Neural cell (in vitro differentiated cells): ENCODE measurements at regions not wholly inside any gene's neighbourhood (a gene's known extent, or its start where the extent isn't known, plus 50 kb on each side); places are given as distances from the start of the nearest gene placed in this dataset.

Experiments used
- H2AFZ ChIP-seq: fragments of 200-600, 300-800 bp; sonication (generic), shearing (Covaris generic); 2 replicates; pipeline ENCODE4 v1.6.0; 2014; ENCODE audit warnings: low read depth, mild to moderate bottlenecking, antibody characterized with exemption, low read length, moderate library complexity
- H3F3A ChIP-seq: fragments of 200-600 bp; shearing (Covaris generic); 2 replicates; pipeline ENCODE4 v1.6.1; 2016; ENCODE audit warnings: mild to moderate bottlenecking, moderate library complexity, mixed read lengths, antibody characterized with exemption, low read length; ENCODE audit not compliant: insufficient read depth, poor library complexity, severe bottlenecking
- H3K27ac ChIP-seq: fragments of 200-600, 300-800 bp; sonication (generic), shearing (Covaris generic); 2 replicates; pipeline ENCODE4 v1.5.1; 2014; ENCODE audit warnings: mild to moderate bottlenecking, low read length, moderate library complexity
- H3K27me3 ChIP-seq: fragments of 300-800, 200-600 bp; sonication (generic), shearing (Covaris generic); 2 replicates; pipeline ENCODE4 v1.6.0; 2014; ENCODE audit warnings: mild to moderate bottlenecking, low read depth, low read length, moderate library complexity; ENCODE audit not compliant: insufficient read depth
- H3K36me3 ChIP-seq: fragments of 300-800, 200-600 bp; sonication (generic), shearing (Covaris generic); 2 replicates; pipeline ENCODE4 v1.5.1; 2014; ENCODE audit warnings: mild to moderate bottlenecking, antibody characterized with exemption, low read length, moderate library complexity; ENCODE audit not compliant: insufficient read depth
- H3K4me2 ChIP-seq: fragments of 300-800, 200-600 bp; sonication (generic), shearing (Covaris generic); 2 replicates; pipeline ENCODE4 v1.6.0; 2014; ENCODE audit warnings: mild to moderate bottlenecking, low read length
- H3K4me3 ChIP-seq: fragments of 300-800, 200-600 bp; sonication (generic), shearing (Covaris generic); 2 replicates; pipeline ENCODE4 v1.5.1; 2014; ENCODE audit warnings: mild to moderate bottlenecking, low read length, moderate library complexity
- H3K79me2 ChIP-seq: fragments of 200-600 bp; shearing (Covaris generic); replicated peaks from 2 replicates; pipeline ENCODE4 v1.6.0; 2014; ENCODE audit warnings: mild to moderate bottlenecking, low read length, moderate library complexity; ENCODE audit not compliant: insufficient read depth
- H3K9ac ChIP-seq: fragments of 300-800, 200-600 bp; sonication (generic), shearing (Covaris generic); 2 replicates; pipeline ENCODE4 v1.6.1; 2016; ENCODE audit warnings: mild to moderate bottlenecking, low read length, mixed read lengths
- H3K9me2 ChIP-seq: fragments of 200-600 bp; shearing (Covaris generic); 2 replicates; pipeline ENCODE4 v1.6.1; 2016; ENCODE audit warnings: mild to moderate bottlenecking, low read length, mixed read lengths; ENCODE audit not compliant: insufficient read depth
- H3K9me3 ChIP-seq: fragments of 200-600, 300-800 bp; sonication (generic), shearing (Covaris generic); 2 replicates; pipeline ENCODE4 v1.6.1; 2016; ENCODE audit warnings: mild to moderate bottlenecking, mixed run types, low read length, moderate library complexity, mixed read lengths
- H4K20me1 ChIP-seq: fragments of 200-600 bp; shearing (Covaris generic); 2 replicates; pipeline ENCODE4 v1.6.1; 2016; ENCODE audit warnings: mild to moderate bottlenecking, mixed run types; ENCODE audit not compliant: insufficient read depth
- CTCF ChIP-seq: fragments of 450-650 bp; IDR thresholded peaks from 2 replicates; pipeline ENCODE4 v1.5.1; 2014; ENCODE audit warnings: antibody characterized with exemption, mild to moderate bottlenecking, moderate library complexity; ENCODE audit not compliant: poor library complexity, severe bottlenecking
- EP300 ChIP-seq: fragments of 450-650 bp; conservative IDR thresholded peaks from 2 replicates; pipeline ENCODE4 v1.6.1; 2014; ENCODE audit warnings: antibody characterized with exemption, mild to moderate bottlenecking, moderate library complexity; ENCODE audit not compliant: poor library complexity, severe bottlenecking
- EZH2 ChIP-seq: fragments of 200-600, 300-800 bp; shearing (Covaris generic), sonication (generic); IDR thresholded peaks from 2 replicates; pipeline ENCODE4 v1.6.1; 2014; ENCODE audit warnings: antibody characterized with exemption, low read length, borderline replicate concordance, mild to moderate bottlenecking; ENCODE audit not compliant: insufficient read depth, poor library complexity, severe bottlenecking
- MXI1 ChIP-seq: fragments of 450-650 bp; conservative IDR thresholded peaks from 2 replicates; pipeline ENCODE4 v1.6.1; 2014; ENCODE audit warnings: antibody characterized with exemption, mild to moderate bottlenecking; ENCODE audit not compliant: poor library complexity, severe bottlenecking
- POLR2AphosphoS5 ChIP-seq: IDR thresholded peaks from 2 replicates; pipeline ENCODE4 v1.6.1; 2012
- RAD21 ChIP-seq: fragments of 450-650 bp; conservative IDR thresholded peaks from 2 replicates; pipeline ENCODE4 v1.6.1; 2014; ENCODE audit warnings: antibody characterized with exemption, mild to moderate bottlenecking, moderate library complexity
- REST ChIP-seq: IDR thresholded peaks from 2 replicates; pipeline ENCODE4 v1.6.1; 2012; ENCODE audit warnings: borderline replicate concordance
- SMC3 ChIP-seq: fragments of 450-650 bp; conservative IDR thresholded peaks from 2 replicates; pipeline ENCODE4 v1.6.1; 2014; ENCODE audit warnings: antibody characterized with exemption, mild to moderate bottlenecking, moderate library complexity; ENCODE audit not compliant: poor library complexity
- TAF1 ChIP-seq: IDR thresholded peaks from 2 replicates; pipeline ENCODE4 v1.6.1; 2012; ENCODE audit warnings: low read depth

GRCh38 chrX:122579036-122579435, 605.0 kb upstream of the GRIA3 start:
- H3K27ac ChIP-seq = no peak overlapping the region
- H3K36me3 ChIP-seq = no peaks in the 10 kb centered on the region
- TF ChIP-seq EZH2 = no peak
- TF ChIP-seq CTCF = no peak
- TF ChIP-seq SMC3 = no peak
- TF ChIP-seq MXI1 = no peak
- no peak for TF ChIP-seq EP300
- no peak for TF ChIP-seq REST
- no peak for TF ChIP-seq POLR2AphosphoS5
- TF ChIP-seq RAD21 = no peak
- TF ChIP-seq TAF1 = no peak
- H3K9me3 ChIP-seq = no peaks in the 10 kb centered on the region
- H4K20me1 ChIP-seq = no peaks in the 10 kb centered on the region
- H3K4me3 ChIP-seq = no peak overlapping the region
- no peaks in the 10 kb centered on the region for H3F3A ChIP-seq
- no peaks in the 10 kb centered on the region for H3K79me2 ChIP-seq
- H2AFZ ChIP-seq = no peak overlapping the region
- H3K27me3 ChIP-seq = no peaks in the 10 kb centered on the region
- H3K4me2 ChIP-seq = no peak overlapping the region
- H3K9ac ChIP-seq = no peak overlapping the region
- no peaks in the 10 kb centered on the region for H3K9me2 ChIP-seq

- no peak overlapping the region for H3K9ac ChIP-seq
- H3K9me3 ChIP-seq = no peaks in the 10 kb centered on the region
- TF ChIP-seq REST = no peak
- no peak for TF ChIP-seq RAD21
- no peak for TF ChIP-seq MXI1
- no peak for TF ChIP-seq POLR2AphosphoS5
- no peak for TF ChIP-seq CTCF
- no peak for TF ChIP-seq EP300
Observed at GRCh38 chrX:122579526-122579925, 604.6 kb upstream of the GRIA3 start.

More at GRCh38 chrX:122579526-122579925, 604.6 kb upstream of the GRIA3 start:
- Histone ChIP-seq H3K9me2 (no peaks in the 10 kb centered on the region), H3K79me2 (no peaks in the 10 kb centered on the region), H3K4me3 (no peak overlapping the region), H4K20me1 (no peaks in the 10 kb centered on the region), H3K36me3 (no peaks in the 10 kb centered on the region), H3K4me2 (no peak overlapping the region), H3K27me3 (no peaks in the 10 kb centered on the region), H3K27ac (no peak overlapping the region), H2AFZ (no peak overlapping the region), H3F3A (no peaks in the 10 kb centered on the region)
